ENCODE measurements at regions not wholly inside any gene's neighbourhood (a gene's known extent, or its start where the extent isn't known, plus 50 kb on each side); places are given as distances from the start of the nearest gene placed in this dataset.
A peak's percentile ranks its signal among the peaks of the same experiment; 100 is the strongest.

- peak; percentile 94 for TF ChIP-seq CTCF (IDR thresholded peaks at IDR 0.05; ENCODE audit: insufficient read depth, low read length)
- peak; percentile 64 for DNase-seq (ENCODE audit: low read depth)
- H3K4me3 ChIP-seq (ENCODE audit: low read depth, low read length): peak overlapping the region; percentile 58
Observed at GRCh38 chr7:35537067-35538023, 157.6 kb downstream of the HERPUD2 start.

GRCh38 chr7:35536396-35536826 lies 158.5 kb downstream of the HERPUD2 start:
- no peak for DNase-seq (ENCODE audit: low read depth)
- no peak overlapping the region for H3K4me3 ChIP-seq (ENCODE audit: low read depth, low read length)
- no peak for TF ChIP-seq CTCF (IDR thresholded peaks at IDR 0.05; ENCODE audit: insufficient read depth, low read length)

DNA sequence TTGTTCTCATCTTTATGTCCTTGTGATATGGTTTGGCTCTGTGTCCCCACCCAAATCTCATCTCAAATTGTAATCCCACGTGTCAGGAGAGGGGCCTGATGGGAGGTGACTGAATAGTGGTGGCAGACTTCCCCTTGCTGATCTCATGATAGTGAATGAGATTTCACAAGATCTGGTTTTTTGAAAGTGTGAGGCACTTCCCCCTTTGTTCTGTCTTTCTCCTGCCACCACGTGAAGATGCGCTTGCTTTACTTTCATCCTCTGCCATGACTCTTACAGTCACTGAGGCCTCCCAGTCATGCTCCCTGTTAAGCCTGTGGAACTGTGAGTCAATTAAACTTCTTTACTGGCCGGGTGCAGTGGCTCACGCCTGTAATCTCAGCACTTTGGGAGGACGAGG lies 161.0 kb downstream of the HERPUD2 start:
- H3K4me3 ChIP-seq (ENCODE audit: low read depth, low read length): no peak overlapping the region
- no peak for DNase-seq (ENCODE audit: low read depth)
- no peak for TF ChIP-seq CTCF (IDR thresholded peaks at IDR 0.05; ENCODE audit: insufficient read depth, low read length)

DNA sequence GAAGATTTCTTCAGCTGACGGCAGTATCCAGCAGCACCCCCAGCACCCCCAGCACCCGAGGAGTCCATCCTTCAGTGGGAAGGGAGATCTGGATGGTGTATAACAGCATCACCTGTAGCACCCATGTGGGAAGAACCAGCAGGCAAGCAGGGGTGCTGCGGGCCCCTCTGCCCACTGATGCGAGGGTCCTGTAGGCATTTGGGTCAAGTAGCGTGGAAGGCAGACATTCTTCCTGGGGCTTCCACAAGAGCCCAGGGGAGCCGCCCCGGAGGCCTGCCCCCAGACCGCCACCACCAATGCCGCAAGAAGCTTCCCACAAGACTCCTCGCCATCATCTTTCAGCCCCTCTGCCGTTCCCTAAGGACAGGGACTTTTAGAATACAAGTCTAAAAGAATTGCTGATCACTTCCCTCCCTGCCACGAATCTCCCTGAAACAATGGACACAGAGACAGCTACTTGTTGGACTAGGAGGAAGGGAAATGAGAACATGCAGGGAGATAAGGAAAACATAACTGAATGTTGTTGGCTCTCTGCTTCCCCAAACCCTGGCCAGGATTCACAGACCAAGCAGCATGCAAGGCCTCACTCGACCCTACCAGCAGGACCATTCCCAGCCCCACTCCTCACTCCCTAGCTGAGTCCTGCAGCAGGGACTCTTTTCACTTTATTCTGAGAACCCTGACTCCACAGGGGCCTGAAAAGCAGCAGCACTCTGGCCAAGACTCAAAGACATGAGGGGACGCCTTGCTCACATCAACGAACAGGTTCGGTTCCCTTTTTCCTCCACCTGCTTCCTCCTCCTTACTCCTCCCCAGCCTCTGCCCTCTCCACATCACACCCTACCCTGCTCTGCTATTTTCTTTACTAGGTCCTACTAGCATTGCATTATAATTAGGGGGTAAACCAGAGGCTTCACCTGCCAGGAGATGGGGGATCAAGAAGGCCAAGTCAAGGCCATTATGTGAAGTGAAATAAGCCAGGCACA lies 164.5 kb downstream of the HERPUD2 start:
- H3K4me3 ChIP-seq (ENCODE audit: low read depth, low read length): no peak overlapping the region
- TF ChIP-seq CTCF (IDR thresholded peaks at IDR 0.05; ENCODE audit: insufficient read depth, low read length): no peak
- DNase-seq (ENCODE audit: low read depth): no peak

DNA sequence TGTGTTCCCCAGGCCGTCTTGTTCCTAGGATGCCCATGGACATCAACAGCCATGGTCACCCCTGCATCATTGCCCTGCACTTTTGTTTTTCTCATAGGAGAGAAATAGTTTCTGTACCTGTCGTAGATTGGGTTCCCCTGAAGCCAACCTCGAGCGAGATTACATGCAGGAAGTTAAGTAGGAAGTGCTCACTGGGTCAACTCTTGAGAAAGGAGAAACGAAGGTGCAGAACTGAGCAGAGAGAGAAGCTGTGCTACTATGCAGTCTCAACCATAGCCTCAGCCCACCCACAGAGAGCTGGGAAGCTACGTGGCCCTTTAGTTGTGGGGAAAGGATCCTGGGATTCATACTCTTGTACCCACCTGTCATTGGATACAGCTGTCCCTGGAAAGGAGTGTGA lies 165.2 kb downstream of the HERPUD2 start:
- no peak overlapping the region for H3K4me3 ChIP-seq (ENCODE audit: low read depth, low read length)
- TF ChIP-seq CTCF (IDR thresholded peaks at IDR 0.05; ENCODE audit: insufficient read depth, low read length): no peak
- no peak for DNase-seq (ENCODE audit: low read depth)

DNA sequence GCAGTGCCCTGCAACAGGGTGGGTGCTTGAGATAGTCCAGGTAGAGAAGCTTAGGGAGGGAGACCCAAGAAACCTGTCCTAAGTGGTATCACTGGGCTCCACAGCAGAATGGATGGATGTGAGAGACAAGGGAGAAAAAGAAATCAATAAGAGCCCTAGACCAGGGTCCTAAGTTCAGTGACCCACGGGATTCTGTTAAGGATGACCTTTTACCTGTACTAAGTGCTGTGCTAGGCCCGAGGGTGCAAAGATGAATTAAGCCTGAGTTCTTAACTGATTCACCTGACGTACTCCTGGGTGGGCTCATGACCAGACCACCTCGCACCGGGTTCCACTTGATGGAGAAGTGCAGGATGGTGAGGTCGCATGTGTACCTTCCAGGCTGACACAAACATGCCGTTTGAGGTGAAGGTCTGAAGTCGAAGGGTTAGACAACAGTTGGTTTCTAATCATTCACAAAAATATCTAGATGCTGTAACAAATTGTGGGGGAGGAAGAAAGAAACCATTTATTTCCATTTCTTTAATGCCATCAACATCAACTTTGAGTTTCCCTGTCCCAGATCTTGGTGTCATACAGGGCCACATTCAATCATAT lies 166.5 kb downstream of the HERPUD2 start:
- TF ChIP-seq CTCF (IDR thresholded peaks at IDR 0.05; ENCODE audit: insufficient read depth, low read length): no peak
- no peak overlapping the region for H3K4me3 ChIP-seq (ENCODE audit: low read depth, low read length)
- DNase-seq (ENCODE audit: low read depth): no peak
